HL-60 (cell line): ENCODE measurements at regions not wholly inside any gene's neighbourhood (a gene's known extent, or its start where the extent isn't known, plus 50 kb on each side); places are given as distances from the start of the nearest gene placed in this dataset.

ENCODE experiments used
- DNase-seq, 2 experiments: peaks; one replicate each; pipeline ENCODE4 v3.0.0-alpha.2; 2010 to 2020; ENCODE audit warnings: low read depth in 1 of 2, low spot score in 1 of 2
- H3K27ac ChIP-seq: fragments of 250-450 bp; sonication (Bioruptor Pico); replicated peaks from 2 replicates; pipeline ENCODE4 v1.5.1; 2020; ENCODE audit warnings: mild to moderate bottlenecking, moderate library complexity
- H3K27me3 ChIP-seq: fragments of 250-450 bp; sonication (Bioruptor Pico); 2 replicates; pipeline ENCODE4 v1.5.1; 2021; ENCODE audit warnings: mild to moderate bottlenecking, moderate library complexity; ENCODE audit not compliant: insufficient read depth, poor library complexity, severe bottlenecking
- H3K4me3 ChIP-seq: replicated peaks from 2 replicates; pipeline ENCODE4 v1.5.1; 2011; ENCODE audit warnings: mild to moderate bottlenecking, control low read depth, low read length; ENCODE audit not compliant: insufficient read depth
- CTCF ChIP-seq: IDR thresholded peaks from one replicate; pipeline ENCODE4 v1.5.1; 2011; ENCODE audit warnings: low read length, control low read depth, inconsistent platforms; ENCODE audit not compliant: insufficient read depth
- GABPA ChIP-seq: IDR thresholded peaks from 2 replicates; pipeline ENCODE4 v1.6.1; 2012; ENCODE audit warnings: low read depth
- POLR2AphosphoS5 ChIP-seq: IDR thresholded peaks from 2 replicates; pipeline ENCODE4 v1.6.1; 2012; ENCODE audit warnings: low read depth
- REST ChIP-seq: IDR thresholded peaks from 2 replicates; pipeline ENCODE4 v1.6.1; 2012; ENCODE audit warnings: low read depth; ENCODE audit not compliant: insufficient replicate concordance
- SPI1 ChIP-seq: IDR thresholded peaks from 2 replicates; pipeline ENCODE4 v1.6.1; 2012; ENCODE audit warnings: low read depth, mild to moderate bottlenecking, borderline replicate concordance

- H3K27ac ChIP-seq = no peak overlapping the region
- DNase-seq = no peak
These were observed 726.1 kb downstream of the TNS3 start for GRCh38 chr7:46855851-46856250.

GRCh38 chr7:46854958-46855473 lies 726.9 kb downstream of the TNS3 start:
- H3K27ac ChIP-seq = no peak overlapping the region
- DNase-seq = no peak
- H3K4me3 ChIP-seq = no peak overlapping the region
- TF ChIP-seq REST (no peak), CTCF (no peak), POLR2AphosphoS5 (no peak), SPI1 (no peak), GABPA (no peak)
- no peaks in the 10 kb centered on the region for H3K27me3 ChIP-seq

More at GRCh38 chr7:46855851-46856250, 726.1 kb downstream of the TNS3 start:
- no peaks in the 10 kb centered on the region for H3K27me3 ChIP-seq
- H3K4me3 ChIP-seq = no peak overlapping the region
- TF ChIP-seq SPI1 = no peak
- TF ChIP-seq REST = no peak
- no peak for TF ChIP-seq GABPA
- no peak for TF ChIP-seq POLR2AphosphoS5
- TF ChIP-seq CTCF = no peak

GRCh38 chr7:46853451-46853850 lies 728.5 kb downstream of the TNS3 start:
- DNase-seq = no peak
- Histone ChIP-seq H3K4me3 (no peak overlapping the region), H3K27ac (no peak overlapping the region), H3K27me3 (no peaks in the 10 kb centered on the region)
- TF ChIP-seq CTCF = no peak
- TF ChIP-seq SPI1 = no peak
- no peak for TF ChIP-seq REST
- TF ChIP-seq POLR2AphosphoS5 = no peak
- no peak for TF ChIP-seq GABPA
